HL-60 (cell line): ENCODE measurements at regions not wholly inside any gene's neighbourhood (a gene's known extent, or its start where the extent isn't known, plus 50 kb on each side); places are given as distances from the start of the nearest gene placed in this dataset.

Experiments
- GABPA ChIP-seq: IDR thresholded peaks from 2 replicates; pipeline ENCODE4 v1.6.1; 2012; ENCODE audit warnings: low read depth
- POLR2AphosphoS5 ChIP-seq: IDR thresholded peaks from 2 replicates; pipeline ENCODE4 v1.6.1; 2012; ENCODE audit warnings: low read depth
- SPI1 ChIP-seq: IDR thresholded peaks from 2 replicates; pipeline ENCODE4 v1.6.1; 2012; ENCODE audit warnings: low read depth, mild to moderate bottlenecking, borderline replicate concordance
- TF ChIP-seq, protein P1 (sequence below): IDR thresholded peaks from one replicate; pipeline ENCODE4 v1.5.1; 2011; ENCODE audit warnings: low read length, control low read depth, inconsistent platforms; ENCODE audit not compliant: insufficient read depth
- TF ChIP-seq, protein P2 (sequence below): IDR thresholded peaks from 2 replicates; pipeline ENCODE4 v1.6.1; 2012; ENCODE audit warnings: low read depth; ENCODE audit not compliant: insufficient replicate concordance

DNA sequence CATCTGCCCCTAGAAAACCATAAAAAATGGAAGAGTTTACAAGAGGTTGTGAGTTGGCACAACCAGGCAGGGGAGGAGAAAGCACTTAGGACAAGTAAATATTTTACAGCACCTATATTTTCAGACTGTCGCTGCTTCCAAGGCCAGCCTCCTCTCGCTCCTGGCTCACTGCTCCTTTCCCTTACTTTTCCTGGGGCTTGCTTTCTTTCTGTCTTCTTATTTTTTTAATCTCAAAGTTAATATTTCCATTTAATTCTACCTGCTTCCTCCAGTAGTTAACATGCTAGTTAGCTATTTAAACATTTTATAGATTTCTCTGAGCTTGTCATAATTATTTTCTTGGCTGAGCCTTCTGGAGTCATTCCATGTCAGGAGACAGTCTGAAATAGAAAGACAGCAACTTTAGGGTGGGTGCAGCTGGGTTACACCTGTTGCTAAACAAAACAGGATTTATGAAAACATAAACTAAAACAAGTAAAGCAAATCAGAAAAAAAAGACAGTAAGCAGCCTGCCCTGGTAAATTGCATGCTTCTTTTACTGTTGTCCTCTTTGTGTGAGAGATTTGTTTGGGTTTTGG, 330.1 kb downstream of the DLEU7 start:
- TF ChIP-seq, protein P1, sequence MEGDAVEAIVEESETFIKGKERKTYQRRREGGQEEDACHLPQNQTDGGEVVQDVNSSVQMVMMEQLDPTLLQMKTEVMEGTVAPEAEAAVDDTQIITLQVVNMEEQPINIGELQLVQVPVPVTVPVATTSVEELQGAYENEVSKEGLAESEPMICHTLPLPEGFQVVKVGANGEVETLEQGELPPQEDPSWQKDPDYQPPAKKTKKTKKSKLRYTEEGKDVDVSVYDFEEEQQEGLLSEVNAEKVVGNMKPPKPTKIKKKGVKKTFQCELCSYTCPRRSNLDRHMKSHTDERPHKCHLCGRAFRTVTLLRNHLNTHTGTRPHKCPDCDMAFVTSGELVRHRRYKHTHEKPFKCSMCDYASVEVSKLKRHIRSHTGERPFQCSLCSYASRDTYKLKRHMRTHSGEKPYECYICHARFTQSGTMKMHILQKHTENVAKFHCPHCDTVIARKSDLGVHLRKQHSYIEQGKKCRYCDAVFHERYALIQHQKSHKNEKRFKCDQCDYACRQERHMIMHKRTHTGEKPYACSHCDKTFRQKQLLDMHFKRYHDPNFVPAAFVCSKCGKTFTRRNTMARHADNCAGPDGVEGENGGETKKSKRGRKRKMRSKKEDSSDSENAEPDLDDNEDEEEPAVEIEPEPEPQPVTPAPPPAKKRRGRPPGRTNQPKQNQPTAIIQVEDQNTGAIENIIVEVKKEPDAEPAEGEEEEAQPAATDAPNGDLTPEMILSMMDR = no peak
- no peak for TF ChIP-seq POLR2AphosphoS5
- TF ChIP-seq, protein P2, sequence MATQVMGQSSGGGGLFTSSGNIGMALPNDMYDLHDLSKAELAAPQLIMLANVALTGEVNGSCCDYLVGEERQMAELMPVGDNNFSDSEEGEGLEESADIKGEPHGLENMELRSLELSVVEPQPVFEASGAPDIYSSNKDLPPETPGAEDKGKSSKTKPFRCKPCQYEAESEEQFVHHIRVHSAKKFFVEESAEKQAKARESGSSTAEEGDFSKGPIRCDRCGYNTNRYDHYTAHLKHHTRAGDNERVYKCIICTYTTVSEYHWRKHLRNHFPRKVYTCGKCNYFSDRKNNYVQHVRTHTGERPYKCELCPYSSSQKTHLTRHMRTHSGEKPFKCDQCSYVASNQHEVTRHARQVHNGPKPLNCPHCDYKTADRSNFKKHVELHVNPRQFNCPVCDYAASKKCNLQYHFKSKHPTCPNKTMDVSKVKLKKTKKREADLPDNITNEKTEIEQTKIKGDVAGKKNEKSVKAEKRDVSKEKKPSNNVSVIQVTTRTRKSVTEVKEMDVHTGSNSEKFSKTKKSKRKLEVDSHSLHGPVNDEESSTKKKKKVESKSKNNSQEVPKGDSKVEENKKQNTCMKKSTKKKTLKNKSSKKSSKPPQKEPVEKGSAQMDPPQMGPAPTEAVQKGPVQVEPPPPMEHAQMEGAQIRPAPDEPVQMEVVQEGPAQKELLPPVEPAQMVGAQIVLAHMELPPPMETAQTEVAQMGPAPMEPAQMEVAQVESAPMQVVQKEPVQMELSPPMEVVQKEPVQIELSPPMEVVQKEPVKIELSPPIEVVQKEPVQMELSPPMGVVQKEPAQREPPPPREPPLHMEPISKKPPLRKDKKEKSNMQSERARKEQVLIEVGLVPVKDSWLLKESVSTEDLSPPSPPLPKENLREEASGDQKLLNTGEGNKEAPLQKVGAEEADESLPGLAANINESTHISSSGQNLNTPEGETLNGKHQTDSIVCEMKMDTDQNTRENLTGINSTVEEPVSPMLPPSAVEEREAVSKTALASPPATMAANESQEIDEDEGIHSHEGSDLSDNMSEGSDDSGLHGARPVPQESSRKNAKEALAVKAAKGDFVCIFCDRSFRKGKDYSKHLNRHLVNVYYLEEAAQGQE = no peak
- TF ChIP-seq GABPA = no peak
- TF ChIP-seq SPI1 = no peak
